ENCODE measurements at regions not wholly inside any gene's neighbourhood (a gene's known extent, or its start where the extent isn't known, plus 50 kb on each side); places are given as distances from the start of the nearest gene placed in this dataset.

DNA sequence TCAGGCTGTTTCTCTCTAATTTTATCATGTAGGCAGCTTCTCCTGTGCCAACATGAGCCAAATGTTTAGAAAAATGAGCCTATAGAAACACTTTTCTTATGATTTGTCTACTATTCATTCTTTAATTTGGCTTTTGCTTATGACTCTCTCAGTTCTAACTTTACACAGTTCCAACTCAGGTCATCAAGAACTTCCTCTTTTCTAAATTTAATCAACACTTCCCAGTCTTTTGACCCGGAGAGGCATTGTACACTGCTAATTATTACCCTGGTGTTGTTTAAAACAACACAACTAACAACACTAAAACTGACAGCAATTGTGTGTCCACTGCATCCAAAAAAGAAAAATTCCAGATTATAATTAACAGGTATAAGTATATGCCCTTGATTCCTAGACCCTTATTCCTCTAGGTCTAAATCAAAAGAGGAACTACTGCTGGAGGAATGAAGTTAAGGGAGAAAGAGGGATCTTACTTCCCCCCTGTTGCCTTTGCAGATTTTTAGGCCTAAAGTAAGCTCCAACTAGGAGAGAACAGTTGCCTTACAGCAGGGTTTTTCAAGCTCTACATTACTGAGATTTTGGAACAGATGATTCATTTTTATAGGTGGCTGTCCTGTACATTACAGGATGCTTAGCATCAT, 332.2 kb upstream of the GOLIM4 start:
- no peak for DNase-seq

DNA sequence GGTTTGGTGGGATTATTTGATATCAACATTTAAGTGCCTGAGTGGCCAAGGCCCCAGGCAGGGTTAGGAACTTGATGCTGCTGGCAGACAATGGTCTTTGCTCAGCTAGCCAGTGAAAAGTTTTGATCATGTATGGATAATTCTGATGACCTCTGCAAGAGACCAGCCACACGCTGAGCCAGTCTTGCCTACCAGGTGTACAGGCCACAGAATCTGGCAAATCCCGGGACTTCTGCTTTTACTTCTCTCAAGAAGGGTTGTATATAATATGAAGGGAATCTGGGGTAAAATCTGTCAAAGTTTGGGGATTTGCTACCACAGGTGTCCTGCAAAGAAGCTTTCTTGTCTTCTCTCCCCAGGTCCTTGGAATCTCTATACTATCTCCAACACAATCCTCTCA, 331.4 kb upstream of the GOLIM4 start:
- DNase-seq, result no peak

DNA sequence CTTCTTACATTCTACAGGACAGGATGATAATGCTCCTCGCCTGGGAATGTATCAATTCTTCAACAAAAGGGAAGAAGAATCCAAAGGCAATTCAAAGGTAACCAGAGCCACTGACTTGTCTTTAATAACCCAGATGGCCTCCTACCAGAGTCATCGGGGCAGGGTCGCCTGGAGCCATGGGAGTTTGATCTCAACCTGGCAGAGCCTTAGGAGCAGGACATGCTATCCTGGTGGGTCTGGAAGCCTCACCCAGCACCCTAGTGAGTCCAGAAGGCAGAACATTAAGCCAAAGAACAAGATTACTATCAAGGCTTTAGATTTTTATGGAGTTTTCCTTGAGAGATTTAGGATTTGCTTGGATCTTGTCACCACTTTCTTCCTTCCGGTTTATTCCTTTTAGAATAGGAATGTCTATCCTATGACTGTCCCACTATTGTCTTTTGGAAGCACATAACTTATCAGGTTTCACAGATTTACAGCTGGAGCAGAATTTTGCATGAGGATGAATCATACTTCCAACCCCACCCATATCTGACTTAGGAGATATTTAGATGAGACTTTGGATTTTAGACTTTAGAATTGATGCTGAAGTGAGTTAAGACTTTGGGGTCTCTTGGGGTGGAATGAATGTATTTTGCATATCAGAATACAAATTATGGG, 330.3 kb upstream of the GOLIM4 start:
- peak; percentile 23 for DNase-seq

DNA sequence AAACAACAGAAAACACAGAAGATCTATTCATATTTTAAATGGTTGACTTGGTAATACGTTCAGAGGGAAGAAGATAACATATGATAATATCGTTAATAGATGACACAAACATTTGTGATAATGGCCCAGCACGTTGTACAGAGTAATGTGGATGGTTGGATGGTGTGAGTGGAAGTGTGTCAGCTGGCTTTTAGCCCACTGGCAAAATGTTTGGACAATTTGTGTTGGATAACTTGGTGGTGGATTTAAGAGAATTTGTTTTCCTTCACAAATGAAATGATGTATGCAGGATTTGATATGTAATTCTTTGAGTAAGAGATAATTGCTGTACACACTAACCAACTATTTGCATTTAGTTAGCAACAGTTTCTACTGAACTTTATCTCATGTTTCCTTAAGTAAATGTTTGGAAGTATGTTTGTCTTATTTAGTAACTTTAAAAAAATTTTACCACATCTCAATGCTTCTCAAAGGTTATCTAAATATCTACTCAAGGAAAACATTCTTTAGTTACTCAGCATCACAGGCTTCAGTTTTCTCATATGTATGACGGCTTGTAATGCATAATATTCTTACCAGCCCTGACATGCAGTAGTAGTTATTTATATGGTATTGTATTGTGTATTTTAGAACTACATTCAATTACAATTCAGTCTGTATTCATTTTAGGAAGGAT, 328.5 kb upstream of the GOLIM4 start:
- no peak for DNase-seq

DNA sequence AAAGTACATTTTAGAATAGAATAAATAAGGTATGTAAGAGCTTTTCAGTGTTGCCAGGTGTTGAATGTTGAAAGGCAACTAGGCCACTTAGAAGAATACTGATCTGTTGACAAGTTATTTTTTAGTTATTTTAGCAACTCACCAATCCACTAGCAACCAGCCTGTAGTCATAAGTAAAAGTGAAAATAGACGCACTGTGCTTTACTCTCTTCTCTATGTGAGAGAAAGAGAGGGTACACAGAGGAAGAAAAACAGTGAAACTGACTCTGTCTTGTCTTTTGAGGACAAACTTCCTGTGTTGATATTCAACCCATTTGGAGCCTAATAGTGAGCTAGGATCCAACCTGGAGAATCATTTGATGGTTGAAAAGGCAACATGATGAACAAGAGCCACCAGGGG, 327.1 kb upstream of the GOLIM4 start:
- no peak for DNase-seq

DNA sequence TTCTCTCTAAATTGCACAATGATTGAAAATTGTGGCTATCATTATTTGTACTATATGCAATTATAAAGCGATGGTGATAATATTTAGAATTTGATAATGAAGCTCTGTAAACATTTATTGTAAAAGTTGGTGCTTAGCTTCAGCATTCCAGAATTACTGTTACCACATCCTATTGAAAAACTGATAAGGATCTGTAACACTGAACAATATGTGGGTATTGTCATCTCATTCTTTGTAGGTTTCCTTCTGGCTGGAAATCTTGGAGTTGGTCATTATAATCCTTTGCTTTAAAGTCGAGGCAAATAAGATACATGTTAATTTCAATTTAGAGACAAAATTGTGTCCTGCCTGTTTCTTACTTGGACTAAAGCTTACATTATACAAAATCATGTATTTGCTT, 323.4 kb upstream of the GOLIM4 start:
- DNase-seq, result no peak

DNA sequence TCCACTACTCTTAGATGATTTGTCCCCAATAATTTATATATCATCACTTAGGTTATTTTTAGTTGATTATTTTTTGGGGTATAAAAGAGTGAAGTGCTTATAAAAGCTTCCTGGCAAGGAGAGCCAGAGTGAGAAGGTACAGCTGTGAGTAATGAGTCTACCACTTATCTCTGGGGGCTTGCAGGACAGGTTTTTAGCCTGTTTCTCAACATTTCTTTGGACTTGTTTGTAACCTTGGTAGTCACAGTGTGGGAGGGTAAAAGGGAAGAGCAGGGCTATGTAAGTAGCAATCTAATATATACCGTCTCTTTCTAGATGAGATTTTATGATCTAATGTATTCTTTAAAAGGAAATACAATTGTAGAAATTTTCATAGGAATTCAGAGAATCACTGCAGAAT, 321.3 kb upstream of the GOLIM4 start:
- DNase-seq, result no peak

DNA sequence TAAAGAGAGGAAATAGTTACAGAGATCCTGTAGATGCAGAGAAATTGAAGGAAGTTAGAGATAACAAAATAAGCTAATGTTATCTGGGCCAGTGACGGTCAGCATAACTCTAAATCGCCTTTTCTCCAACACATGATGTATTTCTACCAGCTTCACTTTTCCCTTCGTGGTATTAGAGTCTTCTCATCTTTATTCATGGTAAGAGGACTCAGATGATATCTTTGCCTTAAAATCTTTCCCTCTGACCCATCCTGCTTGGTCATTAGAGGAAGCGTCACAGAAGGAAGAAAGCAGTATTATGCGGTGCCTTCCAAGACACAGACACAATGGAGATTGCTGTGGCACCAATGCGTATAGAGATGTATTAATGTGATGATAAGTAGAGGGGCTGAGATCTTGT, 320.7 kb upstream of the GOLIM4 start:
- DNase-seq, result no peak

DNA sequence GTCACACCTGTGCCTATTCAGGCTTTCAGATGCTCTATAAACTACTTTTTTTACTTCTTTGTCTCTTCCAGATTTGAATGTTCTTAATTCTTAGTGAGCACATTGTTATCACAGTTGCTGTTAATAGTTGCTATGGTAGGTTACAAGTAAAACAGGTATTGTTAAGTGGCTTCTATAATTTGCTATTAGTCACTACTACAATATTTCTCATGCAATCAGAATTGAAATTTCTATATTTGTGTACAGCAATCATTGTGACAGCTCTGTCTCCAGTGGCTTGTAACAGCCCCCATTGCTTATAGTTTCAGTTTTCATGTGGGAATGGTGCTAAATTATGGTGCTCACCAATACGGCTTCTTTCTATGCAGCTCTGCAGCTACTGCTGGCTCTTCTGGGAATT, 318.4 kb upstream of the GOLIM4 start:
- DNase-seq, result no peak

DNA sequence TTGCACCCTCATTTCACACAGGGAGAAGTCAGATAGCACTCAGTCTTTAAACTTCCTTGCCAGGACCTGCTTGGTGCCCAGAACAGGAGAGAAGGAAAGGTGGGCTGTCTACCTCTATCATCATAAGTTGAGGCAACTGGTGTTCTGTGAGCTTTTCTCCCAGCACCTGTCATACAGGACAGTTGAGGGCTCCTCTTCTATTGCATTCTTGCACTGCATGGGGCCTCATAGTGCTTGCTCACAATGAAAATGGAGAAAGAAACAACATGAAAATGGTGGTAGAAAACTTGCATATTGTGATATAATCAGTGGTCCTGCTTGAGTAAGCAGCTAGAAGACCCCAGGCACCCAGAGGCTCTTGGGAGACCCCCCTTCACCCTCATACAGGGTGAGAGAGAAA, 311.7 kb upstream of the GOLIM4 start:
- no peak for DNase-seq

DNA sequence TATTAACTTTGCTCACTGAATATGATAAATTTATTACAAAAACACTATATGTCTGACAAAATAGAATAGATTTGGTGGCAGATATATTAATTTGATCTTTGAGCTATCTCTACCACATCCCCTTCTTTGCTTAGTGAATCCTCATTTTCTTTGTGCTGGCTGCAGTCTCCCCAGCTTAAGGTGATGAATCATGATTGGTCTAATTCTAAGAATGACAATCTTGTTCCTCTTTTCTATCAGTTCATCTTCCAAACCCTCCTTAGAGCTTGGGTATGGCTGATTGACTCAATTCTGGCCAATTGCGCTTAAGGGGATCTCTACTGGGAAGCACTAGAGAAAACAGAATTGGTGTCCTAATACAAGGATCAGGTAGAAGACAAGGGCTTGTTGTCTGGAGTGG, 309.6 kb upstream of the GOLIM4 start:
- DNase-seq, result no peak

DNA sequence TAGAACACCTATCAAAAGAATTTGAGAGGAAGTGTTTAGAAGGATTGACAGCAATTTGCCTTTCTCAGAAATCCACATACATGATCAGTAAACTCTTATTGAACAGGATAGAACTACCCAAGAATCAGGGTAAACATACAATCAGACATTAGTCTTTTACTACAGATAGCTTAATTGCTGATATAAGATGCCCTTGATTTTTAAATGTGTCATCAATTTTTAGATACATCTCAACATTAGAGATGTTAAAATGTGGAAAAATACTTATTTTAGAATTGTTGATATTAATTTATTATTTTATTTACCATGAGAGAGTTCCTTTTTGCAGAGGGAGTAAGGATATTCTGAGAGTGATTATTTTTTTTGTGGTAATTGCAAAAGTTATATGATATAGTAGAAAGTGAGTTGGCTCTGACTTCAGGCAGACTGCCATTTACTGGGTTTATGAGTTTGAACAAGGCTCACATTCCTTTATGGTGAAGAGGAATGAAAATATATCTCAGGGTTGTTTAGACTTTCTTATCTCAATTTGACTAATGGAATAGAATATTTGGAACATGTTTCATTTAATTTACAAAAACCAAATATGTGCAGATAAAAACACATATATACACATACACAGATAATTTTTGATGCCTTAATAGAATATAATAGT, 302.8 kb upstream of the GOLIM4 start:
- DNase-seq, result peak; percentile 8

DNA sequence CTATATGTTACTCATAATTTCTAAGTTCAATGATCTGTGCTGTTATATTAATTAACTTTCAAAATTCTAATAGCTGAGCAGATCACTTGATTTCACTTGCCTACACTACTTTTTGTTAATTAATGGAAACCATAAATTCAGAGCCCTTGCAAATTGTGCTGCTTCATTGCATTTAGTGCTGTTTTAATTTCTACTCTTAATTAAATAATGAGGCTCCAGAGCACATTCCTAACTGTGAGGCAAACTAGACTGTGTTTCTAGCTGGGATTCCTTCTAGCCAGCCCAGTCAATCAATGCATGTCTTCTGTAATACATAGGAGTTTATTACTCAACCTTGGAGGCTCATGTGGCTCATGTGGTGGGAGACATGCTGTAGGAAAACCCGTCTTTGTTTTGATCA, 301.1 kb upstream of the GOLIM4 start:
- DNase-seq, result no peak

DNA sequence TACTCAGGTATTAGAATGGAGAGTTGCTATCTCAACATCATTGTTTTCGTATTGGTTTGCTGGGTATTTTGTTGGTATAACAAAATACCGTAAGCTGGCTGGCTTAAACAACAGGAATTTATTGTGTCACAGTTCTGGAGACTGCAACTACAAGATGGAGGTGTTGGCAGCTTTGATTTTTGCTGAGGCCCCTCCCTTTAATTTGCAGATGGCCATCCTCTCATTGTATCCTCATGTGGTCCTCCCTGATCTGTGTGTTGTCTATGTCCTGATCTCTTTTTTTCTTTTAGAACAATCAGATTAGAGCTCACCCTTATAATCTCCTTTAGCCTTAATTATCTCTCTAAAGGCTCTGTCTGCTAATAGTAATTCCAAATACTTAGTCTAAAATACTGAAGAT, 299.8 kb upstream of the GOLIM4 start:
- DNase-seq, result no peak

DNA sequence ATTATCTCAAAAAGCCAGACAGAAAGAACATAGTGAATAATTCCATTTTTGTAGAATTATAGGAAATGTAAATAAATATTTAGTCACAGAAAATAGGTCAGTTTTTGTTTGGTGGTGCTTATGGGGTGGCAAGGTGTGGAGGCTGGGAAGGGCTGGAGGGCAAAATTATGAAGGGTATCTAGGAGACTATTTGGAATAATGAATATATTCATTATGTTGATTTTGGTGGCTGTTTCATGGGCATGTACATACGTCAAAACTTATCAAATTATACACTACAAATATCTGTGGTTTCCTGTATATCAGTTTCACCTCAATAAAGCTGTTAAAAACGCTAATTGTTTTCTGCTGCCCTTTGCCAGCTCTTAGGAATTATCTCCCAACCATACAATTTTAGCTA, 298.7 kb upstream of the GOLIM4 start:
- DNase-seq, result no peak

DNA sequence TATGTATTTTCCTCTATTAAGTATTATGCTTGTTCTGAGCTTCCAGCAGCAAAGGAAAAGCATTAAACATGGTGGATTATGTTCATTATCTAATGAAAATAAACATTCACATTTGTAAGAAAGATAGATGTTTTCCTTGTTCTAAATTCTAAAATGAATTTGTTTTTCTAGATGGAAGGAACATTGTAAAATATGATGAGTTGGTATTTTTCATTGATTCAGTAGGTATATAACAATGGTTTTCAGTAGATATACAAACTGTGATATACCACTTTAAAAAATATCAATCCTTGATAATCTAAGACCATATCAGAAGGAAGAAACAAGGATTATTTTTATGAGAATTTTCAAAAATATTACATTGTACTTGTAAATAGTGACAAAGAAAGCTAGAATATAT, 290.6 kb upstream of the GOLIM4 start:
- no peak for DNase-seq

DNA sequence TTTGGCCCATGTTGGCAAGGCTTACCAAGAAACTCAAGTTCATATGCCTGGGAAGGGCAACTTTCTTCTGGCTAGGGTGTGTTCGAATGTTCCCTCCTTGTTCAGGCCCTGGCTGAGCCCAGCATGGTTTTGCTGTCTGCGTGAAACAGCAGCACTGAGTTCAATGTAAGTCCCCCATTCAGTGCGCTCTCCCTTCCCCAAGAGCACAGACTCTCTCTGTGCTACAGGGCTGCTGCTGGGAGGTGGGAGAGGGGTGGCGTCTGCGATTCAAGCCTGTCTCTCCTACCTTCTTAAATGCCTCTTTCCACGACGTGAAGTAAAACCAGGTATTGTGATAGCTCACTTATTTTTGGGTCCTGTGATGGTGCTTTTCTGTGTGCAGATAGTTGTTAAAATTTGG, 289.3 kb upstream of the GOLIM4 start:
- DNase-seq, result no peak

DNA sequence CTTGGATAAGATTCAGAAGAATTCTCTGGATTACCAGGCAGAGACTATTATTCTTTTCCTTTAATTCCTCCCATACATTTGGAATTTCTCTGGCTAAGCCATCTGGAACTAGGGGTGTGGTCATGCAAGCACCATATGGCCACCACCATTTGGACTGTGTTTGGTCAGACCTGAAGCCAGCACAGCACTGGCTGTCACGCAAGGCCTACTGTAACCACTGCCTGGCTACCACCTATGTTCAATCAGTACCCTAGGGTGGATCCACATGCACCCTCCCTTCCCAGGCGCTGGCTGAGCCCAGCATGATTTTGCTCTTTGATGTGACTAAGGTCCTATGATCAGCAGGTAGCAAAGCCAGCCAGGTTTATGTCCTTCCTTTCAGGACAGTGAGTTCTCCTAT, 287.8 kb upstream of the GOLIM4 start:
- DNase-seq, result no peak

DNA sequence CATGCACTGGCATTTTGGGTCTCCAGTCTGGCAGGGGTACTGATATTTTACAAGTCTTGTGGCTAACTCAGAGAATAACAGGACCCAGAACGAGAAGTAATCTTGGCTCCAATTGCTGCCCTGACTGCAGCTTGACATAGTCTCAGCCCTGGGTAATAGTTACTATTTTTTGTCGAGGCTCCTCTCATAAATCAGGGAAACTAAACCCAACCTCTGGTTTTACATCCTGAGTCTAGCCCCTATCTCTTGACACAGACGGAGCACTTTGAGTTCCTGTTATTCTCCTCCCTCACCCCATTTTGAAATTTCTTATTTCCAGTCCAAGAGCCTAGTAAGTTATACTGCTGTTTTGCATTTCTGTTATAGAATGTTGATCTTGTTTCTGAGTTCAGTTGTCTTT, 276.1 kb upstream of the GOLIM4 start:
- DNase-seq, result no peak

DNA sequence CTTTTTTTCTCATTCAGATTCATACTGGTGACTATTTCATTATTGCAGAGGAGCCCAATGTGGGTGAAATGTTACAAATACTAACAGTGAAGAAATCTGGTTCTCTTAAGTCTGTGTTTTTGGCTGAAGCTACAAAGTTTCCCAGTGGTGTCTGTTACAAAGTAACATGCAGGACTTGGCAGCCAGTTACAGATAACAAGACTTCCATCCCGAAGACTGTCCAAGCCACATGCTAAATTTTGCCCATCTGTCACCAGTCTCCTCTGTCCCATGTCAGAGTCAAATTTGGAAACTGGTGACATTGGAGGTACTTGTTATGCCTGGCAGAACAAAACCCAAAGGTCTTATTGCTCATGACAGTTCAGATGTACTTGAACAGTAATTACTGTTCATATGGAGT, 269.2 kb upstream of the GOLIM4 start:
- DNase-seq, result no peak

DNA sequence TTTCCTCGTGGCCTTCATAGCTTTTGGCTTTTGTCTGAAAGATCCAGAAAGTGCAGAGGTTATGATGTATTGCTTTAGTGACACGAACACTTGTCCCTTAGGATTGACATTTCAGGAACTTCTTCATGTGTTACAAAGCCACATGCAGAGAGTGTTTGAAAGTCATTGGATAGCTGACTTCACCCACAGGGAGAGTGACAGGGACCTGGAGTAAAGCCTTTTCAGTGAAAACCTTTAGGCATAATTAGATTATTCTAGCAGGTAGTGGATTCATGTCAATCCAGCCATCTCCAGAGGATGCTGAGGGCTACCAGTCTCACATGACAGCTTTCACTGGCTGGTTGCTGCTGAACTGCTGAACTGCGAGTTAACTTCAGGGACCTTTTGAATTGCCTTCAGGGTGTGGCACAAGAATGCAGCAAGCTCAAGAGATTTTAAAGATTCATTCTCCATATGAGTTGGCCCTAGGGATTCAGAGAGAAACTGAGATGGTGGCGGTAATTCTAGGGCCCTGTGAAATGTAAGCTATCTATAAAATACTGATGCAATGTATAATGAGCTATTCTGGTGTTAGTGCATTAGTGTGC, 267.0 kb upstream of the GOLIM4 start:
- DNase-seq, result no peak

DNA sequence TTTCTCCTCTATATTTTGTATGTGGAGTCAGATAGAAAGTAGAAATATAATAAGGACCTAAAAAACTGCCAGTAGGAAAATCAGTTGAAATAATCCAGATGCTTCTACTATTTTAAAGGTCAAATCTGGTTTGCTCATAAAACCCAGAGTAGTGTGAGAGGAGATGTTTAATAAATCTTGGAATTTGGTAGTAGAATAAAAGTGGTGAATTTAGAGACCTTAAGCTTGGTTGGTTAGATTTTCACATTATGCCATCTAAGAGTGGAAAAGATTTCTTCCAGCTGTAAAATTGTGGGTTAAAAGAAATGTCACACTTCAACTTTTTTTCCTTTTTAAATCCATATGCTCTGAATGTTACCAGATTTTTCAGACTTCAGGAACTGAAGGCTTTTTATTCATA, 266.4 kb upstream of the GOLIM4 start:
- no peak for DNase-seq

DNA sequence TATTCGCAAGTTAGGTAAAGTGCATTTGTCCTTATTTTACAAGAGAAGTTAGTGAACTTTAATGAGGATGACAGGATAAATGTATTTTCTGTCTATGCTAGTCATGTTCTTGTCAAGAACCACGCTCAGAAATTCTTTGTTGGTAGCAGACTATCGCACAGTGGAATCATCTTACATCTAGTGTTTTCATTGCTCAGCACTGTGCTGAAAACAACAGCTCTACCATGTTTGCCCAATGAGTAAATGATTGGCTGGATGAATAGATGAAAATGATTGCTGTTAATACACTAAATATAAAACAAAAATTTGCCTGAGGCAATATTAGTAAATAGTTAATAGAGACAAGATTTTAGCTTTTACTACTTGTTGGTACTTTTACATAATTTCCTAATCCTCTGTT, 265.3 kb upstream of the GOLIM4 start:
- no peak for DNase-seq
